Esophagus muscularis mucosa (tissue), 4 donors: ENCODE measurements at regions not wholly inside any gene's neighbourhood (a gene's known extent, or its start where the extent isn't known, plus 50 kb on each side); places are given as distances from the start of the nearest gene placed in this dataset.

Experiments
- DNase-seq: peaks from one replicate; pipeline ENCODE4 v3.0.0-alpha.2; 2017; ENCODE audit errors: extremely low spot score
- H3K27ac ChIP-seq, 4 donors: fragments of 200-600 bp; sonication (generic); replicated peaks in 1 of 4; 1 replicate in 3 of 4; 2 replicates in 1 of 4; pipeline ENCODE4 v1.5.1; 2016 to 2019; ENCODE audit warnings: mild to moderate bottlenecking in 1 of 4
- H3K27me3 ChIP-seq, 4 donors: fragments of 200-600 bp; sonication (generic); one replicate each; pipeline versions ENCODE4 v1.5.1 to v1.6.0; 2016 to 2019
- H3K36me3 ChIP-seq, 4 donors: fragments of 200-600 bp; sonication (generic); one replicate each; pipeline ENCODE4 v1.5.1; 2016 to 2019
- H3K4me1 ChIP-seq, 4 donors: fragments of 200-600 bp; sonication (generic); one replicate each; pipeline ENCODE4 v1.5.1; 2016 to 2019
- H3K4me3 ChIP-seq, 4 donors: fragments of 200-600 bp; sonication (generic); 1 replicate in 2 of 4; 2 replicates in 2 of 4; pipeline ENCODE4 v1.5.1; 2016 to 2019; ENCODE audit warnings: mild to moderate bottlenecking in 4 of 4, moderate library complexity in 1 of 4
- H3K9me3 ChIP-seq, 4 donors: fragments of 200-600 bp; sonication (generic); 1 replicate in 3 of 4; 2 replicates in 1 of 4; pipeline ENCODE4 v1.5.1; 2016 to 2019
- EP300 ChIP-seq: sonication (generic); formaldehyde crosslinking; IDR thresholded peaks from one replicate; pipeline ENCODE4 v1.6.1; 2017; ENCODE audit warnings: antibody characterized with exemption
- POLR2A ChIP-seq: fragments of 450-650 bp; IDR thresholded peaks from one replicate; pipeline ENCODE4 v1.6.1; 2017; ENCODE audit warnings: antibody characterized with exemption, moderate library complexity, mild to moderate bottlenecking, low read depth
- POLR2AphosphoS5 ChIP-seq, 2 donors: sonication (generic); formaldehyde crosslinking; IDR thresholded peaks; one replicate each; pipeline ENCODE4 v1.6.1; 2017; ENCODE audit warnings: antibody characterized with exemption in 2 of 2
- WGBS: methylation state at CpG from one replicate; pipeline ENCODE4 v1.1.5; 2018; 5-methylcytosine and 5-hydroxymethylcytosine counted together
- intact Hi-C: fragments of 100-400 bp; cut with DNase I; formaldehyde crosslinking; loops from one replicate; pipeline ENCODE4 v1.15.1; 2023
- TF ChIP-seq, protein P1 (sequence below), 3 experiments: fragments of 200-600 bp in 2 of 3; fragments of 450-650 bp in 1 of 3; sonication (generic) in 2 of 3; IDR thresholded peaks; one replicate each; pipeline ENCODE4 v1.5.1; 2017 to 2019; ENCODE audit warnings: antibody characterized with exemption in 3 of 3, mild to moderate bottlenecking in 2 of 3, moderate library complexity in 1 of 3

DNA sequence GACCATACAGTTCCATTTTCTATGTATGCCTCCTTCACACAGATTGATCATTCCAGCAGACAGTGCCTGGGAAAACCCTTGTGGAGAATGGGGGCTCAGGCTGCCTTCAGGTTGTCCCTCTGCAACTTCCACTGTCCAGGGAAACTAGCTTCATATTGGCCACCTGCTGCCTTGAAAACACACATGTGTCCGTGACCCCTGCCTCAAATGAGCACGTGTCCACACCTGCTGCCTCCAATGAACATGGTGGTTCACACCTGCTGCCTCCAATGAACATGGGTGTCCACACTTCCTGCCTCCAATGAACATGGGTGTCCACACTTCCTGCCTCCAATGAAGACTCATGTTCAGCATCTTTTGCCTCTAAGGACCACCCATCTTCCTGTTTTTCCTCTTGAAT lies 185.4 kb upstream of the ADCY2 start:
- Histone ChIP-seq H3K4me1 (peaks cover 0 to 4% (median 0%) of the 10 kb centered on the region in 4 donors), H3K9me3 (no peaks in the 10 kb centered on the region), H3K27me3 (no peaks in the 10 kb centered on the region), H3K36me3 (no peaks in the 10 kb centered on the region), H3K27ac (no peak overlapping the region), H3K4me3 (no peak overlapping the region)
- DNase-seq: no peak
- TF ChIP-seq POLR2AphosphoS5 (IDR thresholded peaks at IDR 0.05) (no peak), POLR2A (no peak), EP300 (no peak)
- TF ChIP-seq, protein P1, sequence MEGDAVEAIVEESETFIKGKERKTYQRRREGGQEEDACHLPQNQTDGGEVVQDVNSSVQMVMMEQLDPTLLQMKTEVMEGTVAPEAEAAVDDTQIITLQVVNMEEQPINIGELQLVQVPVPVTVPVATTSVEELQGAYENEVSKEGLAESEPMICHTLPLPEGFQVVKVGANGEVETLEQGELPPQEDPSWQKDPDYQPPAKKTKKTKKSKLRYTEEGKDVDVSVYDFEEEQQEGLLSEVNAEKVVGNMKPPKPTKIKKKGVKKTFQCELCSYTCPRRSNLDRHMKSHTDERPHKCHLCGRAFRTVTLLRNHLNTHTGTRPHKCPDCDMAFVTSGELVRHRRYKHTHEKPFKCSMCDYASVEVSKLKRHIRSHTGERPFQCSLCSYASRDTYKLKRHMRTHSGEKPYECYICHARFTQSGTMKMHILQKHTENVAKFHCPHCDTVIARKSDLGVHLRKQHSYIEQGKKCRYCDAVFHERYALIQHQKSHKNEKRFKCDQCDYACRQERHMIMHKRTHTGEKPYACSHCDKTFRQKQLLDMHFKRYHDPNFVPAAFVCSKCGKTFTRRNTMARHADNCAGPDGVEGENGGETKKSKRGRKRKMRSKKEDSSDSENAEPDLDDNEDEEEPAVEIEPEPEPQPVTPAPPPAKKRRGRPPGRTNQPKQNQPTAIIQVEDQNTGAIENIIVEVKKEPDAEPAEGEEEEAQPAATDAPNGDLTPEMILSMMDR (IDR thresholded peaks at IDR 0.05): no peak
- WGBS: 77% methylated on average over 2 of the region's 2 CpGs
- intact Hi-C loops: no loop called here

DNA sequence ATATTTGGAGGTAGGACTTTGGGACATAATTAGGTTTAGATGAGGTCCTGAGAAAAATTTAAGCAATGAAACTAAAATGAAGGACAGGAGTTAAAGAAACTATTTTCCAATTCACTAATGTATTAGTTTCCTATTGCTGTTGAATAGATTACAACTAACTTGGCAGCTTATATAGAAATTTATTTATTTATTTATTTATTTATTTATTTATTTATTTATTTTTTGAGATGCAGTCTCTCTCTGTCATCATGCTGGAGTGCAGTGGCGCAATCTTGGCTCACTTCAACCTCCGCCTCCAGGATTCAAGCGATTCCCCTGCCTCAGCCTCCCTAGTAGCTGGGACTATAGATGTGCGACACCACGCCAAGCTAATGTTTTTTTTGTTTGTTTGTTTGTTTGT lies 182.4 kb upstream of the ADCY2 start:
- Histone ChIP-seq H3K27ac (no peak overlapping the region), H3K4me3 (no peak overlapping the region), H3K27me3 (no peaks in the 10 kb centered on the region), H3K9me3 (no peaks in the 10 kb centered on the region), H3K4me1 (peaks cover 0 to 3% (median 0%) of the 10 kb centered on the region in 4 donors), H3K36me3 (no peaks in the 10 kb centered on the region)
- TF ChIP-seq EP300 (no peak), POLR2AphosphoS5 (IDR thresholded peaks at IDR 0.05) (no peak), POLR2A (no peak)
- TF ChIP-seq, protein P1 (IDR thresholded peaks at IDR 0.05): no peak
- intact Hi-C loops: no loop called here
- WGBS: 92% methylated on average over 5 of the region's 5 CpGs
- DNase-seq: no peak

DNA sequence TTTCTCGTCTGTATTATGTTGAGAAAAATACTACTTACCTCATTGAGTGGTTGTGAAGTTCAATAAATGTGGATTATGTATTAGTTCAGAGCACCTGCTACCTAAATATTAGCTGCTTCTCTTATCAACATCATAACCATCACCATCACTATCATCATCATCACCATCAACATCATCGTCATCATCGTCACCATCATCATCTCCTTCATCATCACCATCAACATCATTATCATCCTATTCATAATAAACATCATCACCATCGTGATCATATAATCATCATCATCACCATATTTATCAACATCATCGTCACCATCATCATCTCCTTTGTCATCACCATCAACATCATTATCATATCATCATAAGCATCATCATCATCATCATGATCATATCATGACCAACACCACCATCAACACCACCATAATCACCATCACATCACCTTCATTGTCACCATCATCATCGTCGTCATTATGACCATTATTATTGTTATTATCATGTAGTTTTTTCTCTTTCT lies 181.0 kb upstream of the ADCY2 start:
- intact Hi-C loops: no loop called here
- H3K36me3 ChIP-seq: no peaks in the 10 kb centered on the region
- no peaks in the 10 kb centered on the region for H3K4me1 ChIP-seq
- H3K4me3 ChIP-seq: no peak overlapping the region
- TF ChIP-seq EP300 (no peak), POLR2AphosphoS5 (IDR thresholded peaks at IDR 0.05) (no peak), POLR2A (no peak)
- TF ChIP-seq, protein P1 (IDR thresholded peaks at IDR 0.05): no peak
- H3K27ac ChIP-seq: no peak overlapping the region
- 62% methylated on average over 7 of the region's 7 CpGs for WGBS
- no peaks in the 10 kb centered on the region for H3K9me3 ChIP-seq
- no peaks in the 10 kb centered on the region for H3K27me3 ChIP-seq
- no peak for DNase-seq

DNA sequence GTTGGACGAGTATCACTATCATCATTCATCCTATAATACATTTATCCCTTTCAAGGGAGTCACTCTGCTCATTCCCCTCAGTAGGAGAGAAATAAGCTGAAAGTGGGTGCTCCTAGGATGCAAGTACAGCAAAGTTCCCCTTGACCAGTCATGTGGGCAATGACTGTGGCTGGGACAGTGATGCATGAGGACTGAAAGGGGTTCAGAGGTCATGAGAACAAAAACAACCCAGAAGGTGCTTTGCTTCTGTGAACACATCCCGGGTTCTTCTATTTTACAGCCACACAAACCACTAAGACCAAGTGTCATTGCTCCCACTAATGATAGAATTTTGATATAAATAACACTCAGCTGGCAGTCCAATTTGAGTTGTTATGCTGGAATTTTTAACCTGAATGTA lies 177.8 kb upstream of the ADCY2 start:
- 28% methylated on average over 2 of the region's 2 CpGs for WGBS
- Histone ChIP-seq H3K4me1 (no peaks in the 10 kb centered on the region), H3K27ac (no peak overlapping the region), H3K4me3 (no peak overlapping the region), H3K27me3 (no peaks in the 10 kb centered on the region), H3K9me3 (no peaks in the 10 kb centered on the region), H3K36me3 (no peaks in the 10 kb centered on the region)
- no peak for DNase-seq
- TF ChIP-seq, protein P1 (IDR thresholded peaks at IDR 0.05): no peak
- no peak for TF ChIP-seq POLR2A
- no peak for TF ChIP-seq POLR2AphosphoS5 (IDR thresholded peaks at IDR 0.05)
- no peak for TF ChIP-seq EP300
- intact Hi-C loops: no loop called here

DNA sequence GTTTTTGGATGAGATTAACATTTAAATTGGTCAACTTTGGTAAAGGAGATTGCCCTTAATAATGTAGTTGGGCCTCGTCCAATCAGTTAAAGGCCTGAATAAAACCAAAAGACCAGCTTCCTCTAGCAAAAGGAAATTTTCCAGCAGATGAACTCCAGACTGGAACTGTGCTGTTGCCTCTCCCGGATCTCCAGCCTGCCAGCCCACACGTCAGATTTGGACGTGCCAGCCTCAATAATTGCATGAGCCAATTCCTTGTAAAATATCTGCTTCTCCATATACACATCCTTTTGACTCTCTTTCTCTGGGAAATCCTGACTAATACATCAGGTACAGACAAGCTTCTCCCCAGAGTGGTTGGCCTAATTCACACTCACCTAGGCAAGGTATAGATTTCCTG lies 175.8 kb upstream of the ADCY2 start:
- intact Hi-C loops: no loop called here
- 57% methylated on average over 4 of the region's 4 CpGs for WGBS
- TF ChIP-seq POLR2A (no peak), EP300 (no peak), POLR2AphosphoS5 (IDR thresholded peaks at IDR 0.05) (no peak)
- TF ChIP-seq, protein P1 (IDR thresholded peaks at IDR 0.05): no peak
- H3K4me1 ChIP-seq: no peaks in the 10 kb centered on the region
- no peaks in the 10 kb centered on the region for H3K9me3 ChIP-seq
- DNase-seq: no peak
- no peaks in the 10 kb centered on the region for H3K27me3 ChIP-seq
- H3K27ac ChIP-seq: no peak overlapping the region
- H3K36me3 ChIP-seq: no peaks in the 10 kb centered on the region
- no peak overlapping the region for H3K4me3 ChIP-seq
